ENCODE measurements at regions not wholly inside any gene's neighbourhood (a gene's known extent, or its start where the extent isn't known, plus 50 kb on each side); places are given as distances from the start of the nearest gene placed in this dataset.

DNA sequence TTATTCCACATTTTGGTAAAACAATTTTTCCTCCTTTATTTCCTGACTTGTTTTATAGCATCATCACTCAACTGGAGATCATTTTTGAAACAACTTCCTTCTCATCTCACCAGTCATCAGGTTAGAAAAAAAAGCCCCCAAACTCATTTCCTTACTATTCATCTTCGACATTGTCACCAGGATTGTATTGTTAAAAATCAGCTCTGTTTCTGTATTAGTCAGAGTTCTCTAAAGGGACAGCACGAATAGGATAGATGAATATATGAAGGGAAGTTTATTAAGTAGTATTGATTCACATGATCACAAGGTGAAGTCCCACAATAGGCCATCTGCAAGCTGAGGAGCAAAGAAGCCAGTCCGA is 392.6 kb downstream of the FUT8 start:
- Histone ChIP-seq H3K4me1 (no peaks in the 10 kb centered on the region), H3K4me3 (no peak overlapping the region), H3K36me3 (no peaks in the 10 kb centered on the region), H3K27ac (no peak overlapping the region), H3K27me3 (no peaks in the 10 kb centered on the region), H3K9me3 (peaks cover 0 to 15% (median 7%) of the 10 kb centered on the region in 4 donors)
- TF ChIP-seq POLR2AphosphoS5 (IDR thresholded peaks at IDR 0.05): no peak
- TF ChIP-seq CTCF (IDR thresholded peaks at IDR 0.05): no peak
- no peak for TF ChIP-seq POLR2A (IDR thresholded peaks at IDR 0.05)
- no peak for TF ChIP-seq EP300 (IDR thresholded peaks at IDR 0.05)
- no peak for DNase-seq
- ATAC-seq (ENCODE audit: low FRiP score in 2 of 2): no peak
- 73 to 87% methylated on average over 3 of the region's 3 CpGs for WGBS, 2 donors

DNA sequence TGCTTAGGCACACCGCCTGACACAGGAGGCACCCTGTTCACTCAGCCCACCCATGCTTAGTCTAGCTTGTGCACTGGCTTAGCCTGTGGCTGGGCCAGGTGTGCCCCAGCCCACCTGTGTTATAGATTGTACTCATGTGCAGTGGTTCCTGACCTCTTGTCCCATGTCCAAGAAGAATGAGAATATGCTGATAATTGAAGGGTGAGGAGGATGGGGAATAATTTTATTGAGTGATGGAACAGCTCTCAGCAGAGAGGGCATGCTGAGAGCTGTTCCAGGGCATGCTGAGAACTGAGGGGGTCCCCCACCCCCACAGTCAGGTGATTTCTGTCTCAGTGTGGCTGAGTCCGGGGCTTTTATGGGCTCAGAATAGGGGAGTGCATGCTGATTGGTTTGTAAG is 395.9 kb downstream of the FUT8 start:
- ATAC-seq (ENCODE audit: low FRiP score in 2 of 2): no peak

GRCh38 chr14:65810322-65810721 is 397.8 kb downstream of the FUT8 start:
- H3K27me3 ChIP-seq: no peaks in the 10 kb centered on the region
- no peaks in the 10 kb centered on the region for H3K4me1 ChIP-seq
- 30 to 50% methylated on average over 1 of the region's 1 CpG for WGBS, 2 donors
- ATAC-seq (ENCODE audit: low FRiP score in 2 of 2) (no peak), DNase-seq (no peak)
- TF ChIP-seq CTCF (IDR thresholded peaks at IDR 0.05): no peak
- no peak for TF ChIP-seq POLR2AphosphoS5 (IDR thresholded peaks at IDR 0.05)
- no peak for TF ChIP-seq POLR2A (IDR thresholded peaks at IDR 0.05)
- TF ChIP-seq EP300 (IDR thresholded peaks at IDR 0.05): no peak
- H3K27ac ChIP-seq: no peak overlapping the region
- no peaks in the 10 kb centered on the region for H3K36me3 ChIP-seq
- peaks cover 0 to 15% (median 7%) of the 10 kb centered on the region in 4 donors for H3K9me3 ChIP-seq
- H3K4me3 ChIP-seq: no peak overlapping the region

More for the DNA sequence above, 395.9 kb downstream of the FUT8 start:
- DNase-seq: no peak
- TF ChIP-seq EP300 (IDR thresholded peaks at IDR 0.05) (no peak), POLR2A (IDR thresholded peaks at IDR 0.05) (no peak), POLR2AphosphoS5 (IDR thresholded peaks at IDR 0.05) (no peak), CTCF (IDR thresholded peaks at IDR 0.05) (no peak)
- H3K9me3 ChIP-seq: peaks cover 0 to 15% (median 7%) of the 10 kb centered on the region in 4 donors
- H3K4me1 ChIP-seq: no peaks in the 10 kb centered on the region
- no peak overlapping the region for H3K27ac ChIP-seq
- WGBS, 2 donors: 90 to 95% methylated on average over 2 of the region's 2 CpGs
- no peak overlapping the region for H3K4me3 ChIP-seq
- no peaks in the 10 kb centered on the region for H3K27me3 ChIP-seq
- no peaks in the 10 kb centered on the region for H3K36me3 ChIP-seq

- WGBS, 2 donors: 81 to 85% methylated on average over 3 of the region's 3 CpGs
- DNase-seq (no peak), ATAC-seq (ENCODE audit: low FRiP score in 2 of 2) (no peak)
- H3K27me3 ChIP-seq: no peaks in the 10 kb centered on the region
- H3K4me3 ChIP-seq: no peak overlapping the region
- TF ChIP-seq EP300 (IDR thresholded peaks at IDR 0.05): no peak
- H3K4me1 ChIP-seq: no peaks in the 10 kb centered on the region
- H3K36me3 ChIP-seq: no peaks in the 10 kb centered on the region
- peaks cover 0 to 5% (median 0%) of the 10 kb centered on the region in 4 donors for H3K9me3 ChIP-seq
- no peak overlapping the region for H3K27ac ChIP-seq
Measured at GRCh38 chr14:65813760-65814384, 401.3 kb downstream of the FUT8 start.

DNA sequence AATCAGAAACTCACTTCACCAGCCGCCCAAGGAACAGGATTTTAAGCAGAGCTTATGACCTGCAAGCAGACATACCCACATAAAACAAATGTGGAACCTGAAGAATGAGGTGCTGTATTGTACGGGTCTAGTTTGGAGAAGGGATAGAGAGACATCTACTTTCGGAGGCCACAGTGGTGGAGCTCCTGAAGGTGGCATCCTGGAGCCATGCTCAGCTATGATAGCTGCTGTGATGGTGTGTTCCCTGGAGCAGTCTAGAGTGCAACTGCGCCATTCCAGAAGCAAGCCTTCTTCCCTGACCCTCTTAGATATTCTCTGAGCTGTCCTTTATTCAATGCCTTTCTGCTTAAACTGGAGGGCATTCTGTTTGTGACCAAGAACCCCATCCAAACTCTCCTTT is 402.6 kb downstream of the FUT8 start:
- 94 to 95% methylated on average over 4 of the region's 4 CpGs for WGBS, 2 donors
- DNase-seq (no peak), ATAC-seq (ENCODE audit: low FRiP score in 2 of 2) (no peak)
- no peaks in the 10 kb centered on the region for H3K36me3 ChIP-seq
- no peaks in the 10 kb centered on the region for H3K9me3 ChIP-seq
- H3K4me1 ChIP-seq: no peaks in the 10 kb centered on the region
- H3K4me3 ChIP-seq: no peak overlapping the region
- TF ChIP-seq POLR2A (IDR thresholded peaks at IDR 0.05): no peak
- TF ChIP-seq EP300 (IDR thresholded peaks at IDR 0.05): no peak
- no peak for TF ChIP-seq CTCF (IDR thresholded peaks at IDR 0.05)
- no peak for TF ChIP-seq POLR2AphosphoS5 (IDR thresholded peaks at IDR 0.05)
- no peaks in the 10 kb centered on the region for H3K27me3 ChIP-seq
- H3K27ac ChIP-seq: no peak overlapping the region
